Pulmonary artery endothelial cell (primary cell): ENCODE measurements at regions not wholly inside any gene's neighbourhood (a gene's known extent, or its start where the extent isn't known, plus 50 kb on each side); places are given as distances from the start of the nearest gene placed in this dataset.

ENCODE experiments used
- DNase-seq: peaks from one replicate; pipeline ENCODE4 v3.0.0-alpha.2; 2011; ENCODE audit warnings: low read depth, low spot score

GRCh38 chr2:8481463-8482009 lies 200.3 kb upstream of the ID2 start:
- DNase-seq, result no peak

GRCh38 chr2:8482432-8482831 lies 199.4 kb upstream of the ID2 start:
- DNase-seq, result no peak

DNA sequence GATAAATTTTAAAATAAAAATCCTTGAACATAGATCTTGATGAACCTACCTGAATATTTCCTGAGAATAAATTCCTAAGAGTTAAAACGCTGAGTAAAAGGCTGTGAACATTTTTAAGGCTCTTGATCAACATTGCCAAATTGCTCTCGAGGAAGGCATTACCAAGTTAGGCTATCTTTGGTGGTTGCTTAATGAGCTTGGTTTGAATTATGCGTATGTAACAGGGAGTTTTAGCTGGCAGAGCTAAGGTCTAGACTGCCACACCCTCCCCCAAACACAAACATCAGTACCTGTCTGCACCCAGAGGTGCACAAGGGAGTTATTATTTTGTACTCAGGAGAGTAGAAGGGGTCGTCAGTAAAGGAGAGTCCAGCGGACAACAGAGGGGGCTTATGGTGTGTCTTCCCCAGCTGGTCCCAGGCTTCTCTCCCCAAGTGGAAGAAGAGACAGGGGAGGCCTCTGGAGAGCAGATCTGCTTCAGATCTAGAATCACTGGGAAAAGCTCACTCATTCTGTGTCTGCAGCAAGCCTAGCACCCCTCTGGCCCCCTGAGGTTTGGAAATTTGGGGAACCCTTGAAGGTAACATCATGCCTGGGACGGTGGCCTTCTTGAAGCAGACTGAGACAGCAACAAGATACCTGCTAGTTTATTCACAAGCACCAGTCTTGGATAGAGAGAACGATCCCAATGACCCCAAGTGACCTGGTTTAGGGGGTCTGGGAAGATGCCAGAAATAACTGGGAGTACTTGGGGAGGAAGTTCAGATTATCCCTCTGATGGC lies 197.2 kb upstream of the ID2 start:
- DNase-seq, result no peak

GRCh38 chr2:8485736-8486135 lies 196.1 kb upstream of the ID2 start:
- no peak for DNase-seq

GRCh38 chr2:8486141-8486540 lies 195.7 kb upstream of the ID2 start:
- no peak for DNase-seq

- no peak for DNase-seq
These were observed 194.4 kb upstream of the ID2 start for GRCh38 chr2:8487461-8487932.

DNA sequence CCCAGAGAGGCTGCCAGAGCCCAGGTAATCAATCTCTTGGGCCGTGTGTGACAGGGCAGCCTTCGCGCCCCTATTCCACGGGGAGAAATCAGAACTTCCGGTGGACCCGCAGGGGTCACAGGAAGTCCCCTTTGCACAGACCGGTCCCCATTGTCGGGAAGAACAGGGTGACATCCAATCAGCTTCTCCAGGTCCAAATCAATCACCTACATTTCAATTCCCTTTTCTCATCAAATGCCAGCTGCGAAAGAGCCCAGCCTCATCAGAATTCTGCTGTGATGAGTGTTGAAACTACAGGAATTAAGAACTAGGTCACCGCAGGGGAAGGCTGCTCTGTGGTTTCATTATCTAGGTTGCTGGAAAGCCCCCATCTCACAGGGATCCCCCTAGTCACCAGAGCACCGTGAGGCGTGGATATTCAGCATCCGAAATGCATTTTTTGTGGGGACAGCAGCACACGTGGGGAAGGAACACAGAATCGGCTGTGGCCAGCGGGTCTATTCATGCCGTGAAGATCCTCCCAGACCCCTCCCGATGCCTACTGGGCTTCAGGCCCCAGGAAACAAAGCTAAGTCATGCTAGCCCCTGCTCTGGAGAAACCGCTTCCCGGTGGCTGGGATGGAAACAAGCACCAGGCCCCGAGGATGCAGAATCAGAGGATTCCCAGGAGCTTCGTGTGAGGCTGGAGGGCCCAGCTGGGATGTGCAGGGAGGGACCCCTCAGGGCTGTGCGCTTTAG lies 193.7 kb upstream of the ID2 start:
- DNase-seq, result no peak

- DNase-seq, result no peak
These were observed 192.6 kb upstream of the ID2 start for GRCh38 chr2:8489221-8489620.

GRCh38 chr2:8489751-8490150 lies 192.1 kb upstream of the ID2 start:
- DNase-seq, result no peak

DNA sequence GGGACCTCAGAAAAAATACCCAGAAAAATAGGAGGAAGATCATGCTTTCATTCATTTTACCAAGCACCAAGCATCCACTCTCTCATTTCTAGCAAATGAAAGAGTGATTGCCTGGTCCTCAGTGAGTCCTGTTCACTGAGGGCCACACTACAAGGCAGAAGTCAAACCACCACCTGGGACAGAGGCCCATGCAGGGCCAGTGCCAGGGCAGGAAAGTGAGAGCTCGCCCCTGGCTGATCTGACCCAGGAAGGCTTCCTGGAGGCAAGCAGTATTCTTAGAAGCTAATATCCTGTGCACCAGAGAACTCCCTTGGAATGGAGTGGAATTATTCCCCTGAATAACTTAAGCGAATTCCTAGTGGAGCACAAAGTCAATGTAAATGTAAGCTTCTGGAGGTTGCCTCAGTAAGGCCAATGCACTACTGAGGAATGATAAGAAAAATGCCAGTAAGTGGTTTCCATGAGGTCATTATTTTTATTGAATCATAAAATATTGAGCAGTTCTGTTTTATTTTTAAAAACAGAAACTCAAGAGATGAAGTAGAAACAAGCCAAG lies 191.6 kb upstream of the ID2 start:
- DNase-seq, result no peak

- DNase-seq, result no peak
These were observed 190.4 kb upstream of the ID2 start for GRCh38 chr2:8491296-8492027.

DNA sequence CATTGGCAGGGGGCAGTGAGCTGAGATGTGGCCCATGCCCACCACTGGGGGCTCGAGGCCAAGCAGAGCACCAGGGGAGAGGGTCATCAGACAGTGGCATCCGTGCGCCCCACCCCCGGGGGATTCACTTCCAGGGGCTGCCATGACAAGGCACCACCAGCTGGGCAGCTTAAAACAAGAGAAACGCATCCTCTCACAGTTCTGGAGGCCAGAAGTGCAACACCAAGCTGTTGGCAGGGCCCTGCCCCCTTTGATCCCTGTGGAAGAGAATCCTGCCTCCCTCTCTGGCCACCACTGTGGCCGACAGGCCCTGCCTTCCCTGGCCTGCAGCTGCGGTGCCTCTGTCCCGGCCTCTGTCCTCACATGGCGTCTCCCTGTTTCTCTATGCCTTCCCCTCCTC lies 187.7 kb upstream of the ID2 start:
- no peak for DNase-seq

- no peak for DNase-seq
These were observed 187.3 kb upstream of the ID2 start for GRCh38 chr2:8494589-8494988.

DNA sequence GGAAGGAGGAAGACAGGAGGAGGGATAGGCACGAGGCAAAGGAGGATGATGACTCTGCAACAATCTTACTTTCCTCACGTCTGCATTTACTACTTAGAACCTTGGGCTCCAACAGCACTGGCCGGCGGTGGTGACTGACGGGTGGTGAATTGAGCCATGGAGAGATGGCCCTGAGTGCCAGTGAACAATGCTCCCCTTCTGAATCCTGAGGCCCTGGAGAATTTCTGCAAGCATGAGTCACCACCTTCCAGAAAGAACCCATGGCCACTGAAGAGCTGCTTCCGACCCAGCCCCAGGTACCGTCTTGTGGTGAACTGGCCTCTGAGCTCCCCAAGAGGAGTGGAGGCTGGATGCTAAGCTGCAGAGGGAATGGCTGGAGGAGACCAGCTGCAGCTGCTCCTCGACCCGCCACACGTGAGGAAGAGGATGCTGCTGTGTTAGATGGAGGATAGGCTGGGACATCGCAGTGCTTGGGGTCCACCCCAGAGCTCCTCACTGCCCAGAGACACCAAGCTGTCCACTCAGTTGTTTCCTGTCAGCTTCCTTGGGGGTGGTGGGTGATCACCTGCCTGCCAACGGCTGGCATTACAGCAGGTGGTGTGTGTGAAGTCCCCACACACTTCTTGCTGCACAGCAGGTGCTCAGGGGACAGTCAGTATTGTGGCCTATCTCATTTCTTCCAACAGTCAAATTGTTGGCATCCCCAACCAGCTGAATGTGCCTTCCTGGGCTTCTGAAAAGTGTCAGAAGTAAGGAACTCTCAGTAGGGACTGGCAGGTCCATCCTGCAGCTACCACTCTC lies 186.5 kb upstream of the ID2 start:
- no peak for DNase-seq

GRCh38 chr2:8496079-8496478 lies 185.8 kb upstream of the ID2 start:
- DNase-seq, result no peak

DNA sequence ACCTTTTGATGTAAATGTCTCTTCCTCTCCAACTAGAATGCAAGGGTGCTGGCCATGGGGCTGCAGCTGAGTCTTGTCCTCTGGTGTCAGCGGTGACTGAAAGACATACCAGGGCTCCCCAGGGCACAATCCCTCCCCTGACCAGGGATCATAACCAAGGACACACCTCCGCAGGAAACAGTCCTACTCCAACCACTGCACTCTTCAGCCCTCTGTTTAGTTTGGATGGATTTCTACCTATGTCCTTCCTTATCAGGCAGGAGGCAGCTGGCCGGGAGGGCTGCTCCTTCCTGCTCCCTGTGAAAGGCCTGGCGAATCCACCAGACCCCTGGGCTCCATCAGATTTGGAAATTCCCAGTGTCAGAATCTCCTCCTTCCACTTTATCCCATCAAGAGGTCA lies 185.2 kb upstream of the ID2 start:
- no peak for DNase-seq

DNA sequence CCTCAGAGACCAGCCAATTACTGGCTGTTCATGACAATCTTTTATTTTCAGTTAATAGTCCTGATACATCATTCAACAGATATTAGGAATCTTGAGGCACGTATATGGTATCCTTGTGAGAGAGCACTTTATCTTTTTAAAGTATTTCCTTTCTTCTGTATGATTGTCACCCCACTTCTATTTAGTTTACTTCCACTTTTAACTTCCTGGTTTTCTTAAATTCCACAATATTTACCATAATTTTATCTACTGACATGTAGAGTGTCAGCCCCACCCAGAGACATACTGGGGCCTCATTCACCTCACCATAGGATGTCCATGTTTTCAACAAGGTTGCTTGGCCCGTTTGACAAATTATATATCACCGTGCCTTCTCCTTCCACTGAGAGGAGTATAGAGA lies 182.9 kb upstream of the ID2 start:
- no peak for DNase-seq

DNA sequence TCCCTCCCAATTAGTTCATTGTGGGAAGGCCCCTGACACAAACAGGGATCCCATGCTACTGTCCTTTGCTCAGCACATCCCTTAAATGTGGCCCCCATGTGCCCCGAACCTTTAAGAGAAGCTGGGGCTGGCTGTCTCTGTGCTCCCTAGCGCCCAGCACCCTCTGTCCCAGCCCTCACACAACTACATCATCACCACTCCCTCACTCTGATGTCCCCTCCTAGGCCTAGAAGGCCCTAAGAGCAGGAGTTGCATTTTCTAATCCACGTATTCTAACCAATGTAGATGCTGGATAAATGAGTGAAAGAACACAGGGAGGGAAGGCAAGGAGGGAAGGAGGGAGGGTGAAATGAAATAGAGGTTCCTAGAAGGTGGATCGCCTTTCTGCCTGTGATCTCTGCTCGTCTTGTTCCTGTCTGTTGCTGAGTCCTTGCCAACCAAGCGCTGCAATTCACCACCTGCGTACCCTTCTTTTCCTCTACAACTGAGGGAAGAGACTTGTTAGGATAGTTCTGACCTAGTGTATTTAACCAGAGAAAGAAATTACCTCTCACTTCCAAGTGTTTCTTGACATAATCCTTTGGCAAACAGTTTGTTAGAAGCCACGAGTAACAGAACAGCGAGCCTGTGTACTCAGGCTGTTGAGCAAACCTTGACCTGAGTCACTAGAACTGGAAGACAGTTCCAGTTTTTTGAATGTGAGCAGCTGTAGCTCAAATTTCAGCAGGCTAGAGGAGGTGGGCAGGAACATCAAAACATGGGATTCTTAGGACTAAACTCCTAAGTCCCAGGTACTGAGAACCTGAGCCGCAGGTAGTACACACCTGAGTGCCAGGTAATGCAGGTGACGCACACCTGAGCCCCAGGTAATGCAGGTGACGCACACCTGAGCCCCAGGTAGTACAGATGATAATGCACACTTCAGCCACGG lies 181.5 kb upstream of the ID2 start:
- no peak for DNase-seq

GRCh38 chr2:8501061-8501720 lies 180.7 kb upstream of the ID2 start:
- no peak for DNase-seq
